ENCODE measurements at regions not wholly inside any gene's neighbourhood (a gene's known extent, or its start where the extent isn't known, plus 50 kb on each side); places are given as distances from the start of the nearest gene placed in this dataset.

- no peak overlapping the region for H3K27ac ChIP-seq (ENCODE audit: low read depth in 2 of 2, low read length in 1 of 2)
- no peak overlapping the region for H3K4me2 ChIP-seq
- H3K9me3 ChIP-seq = no peaks in the 10 kb centered on the region
- H3K4me1 ChIP-seq (ENCODE audit: control insufficient read depth in 1 of 2, insufficient read depth in 2 of 2, low read depth in 1 of 2, low read length in 1 of 2) = peaks cover 0 to 10% of the 10 kb centered on the region in 2 experiments; a peak in 1 of 4 replicates
- H3K9me2 ChIP-seq = no peaks in the 10 kb centered on the region
- no peaks in the 10 kb centered on the region for H3K79me2 ChIP-seq (ENCODE audit: insufficient read depth)
- H4K20me1 ChIP-seq (ENCODE audit: insufficient read depth) = no peaks in the 10 kb centered on the region
- ChIA-PET POLR2A (no interaction called here), CTCF (interaction anchor here (1.8 kb wide), 1 partner anchor 8 kb away, joined by 6 read pairs; no protein-coding TSS in a partner anchor)
- WGBS (ENCODE audit: low lambda C conversion rate) = 91% methylated on average over 6 of the region's 6 CpGs
- no peaks in the 10 kb centered on the region for H3F3A ChIP-seq (replicated peaks; ENCODE audit: insufficient read depth)
- H3K9ac ChIP-seq = no peak overlapping the region
- H3K27me3 ChIP-seq (ENCODE audit: insufficient read depth) = no peaks in the 10 kb centered on the region
- H3K36me3 ChIP-seq (replicated peaks in 1 of 2; ENCODE audit: control insufficient read depth in 1 of 2, insufficient read depth in 2 of 2, low read length in 1 of 2) = no peaks in the 10 kb centered on the region
- TF ChIP-seq POLR2AphosphoS5 (IDR thresholded peaks at IDR 0.05; ENCODE audit: low read depth, low read length) (no peak), REST (IDR thresholded peaks at IDR 0.05; ENCODE audit: low read depth, low read length) (no peak), GATA2 (CRISPR knock-in tag; IDR thresholded peaks at IDR 0.05) (no peak), ELF1 (IDR thresholded peaks at IDR 0.05) (no peak), CTCF (IDR thresholded peaks at IDR 0.05) (no peak), RCOR1 (IDR thresholded peaks at IDR 0.05; ENCODE audit: low read length) (no peak), GABPA (IDR thresholded peaks at IDR 0.05; ENCODE audit: low read depth) (no peak), TCF12 (IDR thresholded peaks at IDR 0.05) (no peak), TEAD4 (IDR thresholded peaks at IDR 0.05; ENCODE audit: borderline replicate concordance, insufficient read depth) (no peak), USF1 (IDR thresholded peaks at IDR 0.05; ENCODE audit: borderline replicate concordance, low read depth) (no peak)
- H2AFZ ChIP-seq (ENCODE audit: low read depth) = no peak overlapping the region
- no peak overlapping the region for H3K4me3 ChIP-seq (ENCODE audit: low read depth in 2 of 2, low read length in 1 of 2)
- no peak for DNase-seq
These were observed 163.6 kb downstream of the MREG start for GRCh38 chr2:215849771-215850170.

GRCh38 chr2:215848698-215849097, 164.7 kb downstream of the MREG start:
- Histone ChIP-seq H3K4me2 (no peak overlapping the region), H3K4me1 (ENCODE audit: control insufficient read depth in 1 of 2, insufficient read depth in 2 of 2, low read depth in 1 of 2, low read length in 1 of 2) (peaks cover 0 to 15% of the 10 kb centered on the region in 2 experiments; a peak in 1 of 4 replicates), H4K20me1 (ENCODE audit: insufficient read depth) (no peaks in the 10 kb centered on the region), H3K9ac (no peak overlapping the region), H3K4me3 (ENCODE audit: low read depth in 2 of 2, low read length in 1 of 2) (no peak overlapping the region), H3F3A (replicated peaks; ENCODE audit: insufficient read depth) (peaks cover 10% of the 10 kb centered on the region), H3K36me3 (replicated peaks in 1 of 2; ENCODE audit: control insufficient read depth in 1 of 2, insufficient read depth in 2 of 2, low read length in 1 of 2) (no peaks in the 10 kb centered on the region), H3K9me3 (no peaks in the 10 kb centered on the region), H3K27me3 (ENCODE audit: insufficient read depth) (no peaks in the 10 kb centered on the region), H3K27ac (ENCODE audit: low read depth in 2 of 2, low read length in 1 of 2) (no peak overlapping the region), H3K9me2 (no peaks in the 10 kb centered on the region), H3K79me2 (ENCODE audit: insufficient read depth) (no peaks in the 10 kb centered on the region), H2AFZ (ENCODE audit: low read depth) (no peak overlapping the region)
- CTCF ChIA-PET = no interaction called here
- WGBS (ENCODE audit: low lambda C conversion rate) = 83% methylated on average over 2 of the region's 2 CpGs
- no peak for DNase-seq
- POLR2A ChIA-PET = no interaction called here
- TF ChIP-seq CHD2 (IDR thresholded peaks at IDR 0.05; ENCODE audit: low read length, partially characterized antibody) (no peak), IRF3 (IDR thresholded peaks at IDR 0.05; ENCODE audit: low read depth, low read length) (no peak), SIN3A (IDR thresholded peaks at IDR 0.05; ENCODE audit: borderline replicate concordance, low read depth, low read length) (no peak), CTCF (IDR thresholded peaks at IDR 0.05) (no peak), SMC3 (IDR thresholded peaks at IDR 0.05; ENCODE audit: low read depth, low read length) (no peak), ZBTB33 (IDR thresholded peaks at IDR 0.05; ENCODE audit: borderline replicate concordance, low read depth) (no peak), EZH2phosphoT487 (IDR thresholded peaks at IDR 0.05; ENCODE audit: borderline replicate concordance, low read depth) (no peak)

Data from SK-N-SH (cell line).